ENCODE measurements at regions not wholly inside any gene's neighbourhood (a gene's known extent, or its start where the extent isn't known, plus 50 kb on each side); places are given as distances from the start of the nearest gene placed in this dataset.
"Not testable (repeated sequence)": the region's sequence is repeated elsewhere in the genome, so short reads cannot be mapped to it uniquely, and the experiment has no call there.

- Histone ChIP-seq H3K4me3 (no peak overlapping the region), H3K36me3 (ENCODE audit: control insufficient read depth in 4 of 4, insufficient read depth in 4 of 4, low read length in 4 of 4) (no peaks in the 10 kb centered on the region), H3K4me1 (ENCODE audit: control insufficient read depth in 5 of 5, insufficient read depth in 5 of 5, low read length in 5 of 5) (no peaks in the 10 kb centered on the region), H3K27ac (ENCODE audit: low read depth in 1 of 2, low read length in 1 of 2) (no peak overlapping the region), H3K9me3 (ENCODE audit: control insufficient read depth in 4 of 4, insufficient read depth in 3 of 4, low read length in 3 of 4) (peaks cover 0 to 26% (median 2%) of the 10 kb centered on the region in 4 donors), H3K27me3 (ENCODE audit: control insufficient read depth in 3 of 3, insufficient read depth in 3 of 3, low read length in 2 of 3) (no peaks in the 10 kb centered on the region), H3K9ac (ENCODE audit: insufficient read depth in 1 of 2, low read length in 2 of 2) (no peak overlapping the region)
- peak; percentile 36 to 40 (median 37) for DNase-seq
- ATAC-seq (ENCODE audit: insufficient read depth, low FRiP score): no peak
- TF ChIP-seq CTCF (IDR thresholded peaks at IDR 0.05; ENCODE audit: control extremely low read depth, extremely low read depth): no peak
- WGBS, 2 donors: 51 to 52% methylated on average over 8 of the region's 8 CpGs
Measured at GRCh38 chr19:20367811-20368294, 197.7 kb downstream of the ZNF737 start.

GRCh38 chr19:20365146-20365545 is 198.1 kb downstream of the ZNF486 start:
- TF ChIP-seq CTCF (IDR thresholded peaks at IDR 0.05; ENCODE audit: control extremely low read depth, extremely low read depth): no peak
- Histone ChIP-seq H3K9ac (ENCODE audit: insufficient read depth in 1 of 2, low read length in 2 of 2) (no peak overlapping the region), H3K9me3 (ENCODE audit: control insufficient read depth in 4 of 4, insufficient read depth in 3 of 4, low read length in 3 of 4) (peaks cover 0 to 23% (median 2%) of the 10 kb centered on the region in 4 donors), H3K27ac (ENCODE audit: low read depth in 1 of 2, low read length in 1 of 2) (no peak overlapping the region), H3K27me3 (ENCODE audit: control insufficient read depth in 3 of 3, insufficient read depth in 3 of 3, low read length in 2 of 3) (no peaks in the 10 kb centered on the region), H3K4me1 (ENCODE audit: control insufficient read depth in 5 of 5, insufficient read depth in 5 of 5, low read length in 5 of 5) (no peaks in the 10 kb centered on the region), H3K36me3 (ENCODE audit: control insufficient read depth in 4 of 4, insufficient read depth in 4 of 4, low read length in 4 of 4) (no peaks in the 10 kb centered on the region), H3K4me3 (no peak overlapping the region)
- WGBS, 2 donors: 58 to 66% methylated on average over 6 of the region's 6 CpGs
- ATAC-seq (ENCODE audit: insufficient read depth, low FRiP score): no peak
- no peak for DNase-seq

- no peak for TF ChIP-seq CTCF (IDR thresholded peaks at IDR 0.05; ENCODE audit: control extremely low read depth, extremely low read depth)
- H3K9ac ChIP-seq (ENCODE audit: insufficient read depth in 1 of 2, low read length in 2 of 2): no peak overlapping the region
- H3K9me3 ChIP-seq (ENCODE audit: control insufficient read depth in 4 of 4, insufficient read depth in 3 of 4, low read length in 3 of 4): peaks cover 0 to 16% (median 0%) of the 10 kb centered on the region in 4 donors
- no peak overlapping the region for H3K27ac ChIP-seq (ENCODE audit: low read depth in 1 of 2, low read length in 1 of 2)
- no peak for ATAC-seq (ENCODE audit: insufficient read depth, low FRiP score)
- 49 to 58% methylated on average over 11 of the region's 11 CpGs for WGBS, 2 donors
- H3K4me1 ChIP-seq (ENCODE audit: control insufficient read depth in 5 of 5, insufficient read depth in 5 of 5, low read length in 5 of 5): no peaks in the 10 kb centered on the region
- DNase-seq: peak; percentile 17 to 40 (median 18)
- H3K4me3 ChIP-seq: no peak overlapping the region
- H3K36me3 ChIP-seq (ENCODE audit: control insufficient read depth in 4 of 4, insufficient read depth in 4 of 4, low read length in 4 of 4): no peaks in the 10 kb centered on the region
- no peaks in the 10 kb centered on the region for H3K27me3 ChIP-seq (ENCODE audit: control insufficient read depth in 3 of 3, insufficient read depth in 3 of 3, low read length in 2 of 3)
Measured at GRCh38 chr19:20359933-20360720, 193.1 kb downstream of the ZNF486 start.

- H3K27me3 ChIP-seq (ENCODE audit: control insufficient read depth in 3 of 3, insufficient read depth in 3 of 3, low read length in 2 of 3); H3K9ac ChIP-seq (ENCODE audit: insufficient read depth in 1 of 2, low read length in 2 of 2); H3K4me3 ChIP-seq; H3K36me3 ChIP-seq (ENCODE audit: control insufficient read depth in 4 of 4, insufficient read depth in 4 of 4, low read length in 4 of 4); H3K27ac ChIP-seq (ENCODE audit: low read depth in 1 of 2, low read length in 1 of 2); ATAC-seq (ENCODE audit: insufficient read depth, low FRiP score); H3K4me1 ChIP-seq (ENCODE audit: control insufficient read depth in 5 of 5, insufficient read depth in 5 of 5, low read length in 5 of 5); DNase-seq: not testable (repeated sequence)
- WGBS, 2 donors: 92 to 94% methylated on average over 7 of the region's 7 CpGs
- peaks cover 0 to 12% (median 0%) of the 10 kb centered on the region in 4 donors for H3K9me3 ChIP-seq (ENCODE audit: control insufficient read depth in 4 of 4, insufficient read depth in 3 of 4, low read length in 3 of 4)
Measured at GRCh38 chr19:20358841-20359465, 191.9 kb downstream of the ZNF486 start.

Measured in lung (tissue), 11 donors.